ENCODE measurements at regions not wholly inside any gene's neighbourhood (a gene's known extent, or its start where the extent isn't known, plus 50 kb on each side); places are given as distances from the start of the nearest gene placed in this dataset.

GRCh38 chr5:2306711-2307110 lies 424.0 kb upstream of the IRX4 start:
- DNase-seq (ENCODE audit: low read depth, low spot score), result no peak
- ChIA-PET POLR2A (no interaction called here), CTCF (no interaction called here)
- H3K4me3 ChIP-seq (ENCODE audit: low read depth, low read length), result no peak overlapping the region
- TF ChIP-seq CTCF (IDR thresholded peaks at IDR 0.05; ENCODE audit: insufficient read depth, low read length, missing control alignments), result no peak

GRCh38 chr5:2303431-2304100 lies 420.8 kb upstream of the IRX4 start:
- ChIA-PET POLR2A (no interaction called here), CTCF (no interaction called here)
- DNase-seq (ENCODE audit: low read depth, low spot score), result no peak
- no peak overlapping the region for H3K4me3 ChIP-seq (ENCODE audit: low read depth, low read length)
- TF ChIP-seq CTCF (IDR thresholded peaks at IDR 0.05; ENCODE audit: insufficient read depth, low read length, missing control alignments), result no peak

- no peak overlapping the region for H3K4me3 ChIP-seq (ENCODE audit: low read depth, low read length)
- no peak for TF ChIP-seq CTCF (IDR thresholded peaks at IDR 0.05; ENCODE audit: insufficient read depth, low read length, missing control alignments)
- no peak for DNase-seq (ENCODE audit: low read depth, low spot score)
- ChIA-PET POLR2A (no interaction called here), CTCF (no interaction called here)
Measured at GRCh38 chr5:2302169-2302568, 419.4 kb upstream of the IRX4 start.

- no peak overlapping the region for H3K4me3 ChIP-seq (ENCODE audit: low read depth, low read length)
- CTCF ChIA-PET, result no interaction called here
- DNase-seq (ENCODE audit: low read depth, low spot score), result no peak
- POLR2A ChIA-PET, result no interaction called here
- no peak for TF ChIP-seq CTCF (IDR thresholded peaks at IDR 0.05; ENCODE audit: insufficient read depth, low read length, missing control alignments)
Measured at GRCh38 chr5:2300861-2301574, 418.3 kb upstream of the IRX4 start.

GRCh38 chr5:2300421-2300820 lies 417.7 kb upstream of the IRX4 start:
- TF ChIP-seq CTCF (IDR thresholded peaks at IDR 0.05; ENCODE audit: insufficient read depth, low read length, missing control alignments), result no peak
- ChIA-PET POLR2A (no interaction called here), CTCF (no interaction called here)
- DNase-seq (ENCODE audit: low read depth, low spot score), result no peak
- no peak overlapping the region for H3K4me3 ChIP-seq (ENCODE audit: low read depth, low read length)

GRCh38 chr5:2299388-2300220 lies 416.9 kb upstream of the IRX4 start:
- no peak for TF ChIP-seq CTCF (IDR thresholded peaks at IDR 0.05; ENCODE audit: insufficient read depth, low read length, missing control alignments)
- DNase-seq (ENCODE audit: low read depth, low spot score), result no peak
- CTCF ChIA-PET, result no interaction called here
- POLR2A ChIA-PET, result no interaction called here
- H3K4me3 ChIP-seq (ENCODE audit: low read depth, low read length), result no peak overlapping the region
